ENCODE measurements at regions not wholly inside any gene's neighbourhood (a gene's known extent, or its start where the extent isn't known, plus 50 kb on each side); places are given as distances from the start of the nearest gene placed in this dataset.
"Not testable (repeated sequence)": the region's sequence is repeated elsewhere in the genome, so short reads cannot be mapped to it uniquely, and the experiment has no call there.

DNA sequence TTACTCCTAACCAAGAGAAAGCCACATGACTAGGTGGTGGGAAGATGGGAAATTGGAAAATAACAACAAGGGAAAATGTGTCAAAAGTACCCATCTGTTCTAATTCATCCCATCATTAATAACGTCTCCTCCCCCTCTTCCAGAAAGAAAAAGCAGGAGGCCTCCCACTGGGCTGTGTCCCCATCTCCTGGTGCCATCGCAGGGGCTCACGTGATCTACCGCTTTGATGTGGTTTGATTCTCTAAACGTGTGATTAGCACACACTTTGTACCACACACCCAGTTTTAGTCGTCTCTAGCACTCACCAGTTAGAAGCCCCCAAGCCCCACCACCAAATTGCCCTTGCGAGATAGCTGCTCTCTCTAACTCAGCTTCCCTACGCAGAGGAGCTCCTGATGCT lies 353.6 kb downstream of the RRAGC start:
- no peak for DNase-seq (ENCODE audit: low read depth in 2 of 2)

DNA sequence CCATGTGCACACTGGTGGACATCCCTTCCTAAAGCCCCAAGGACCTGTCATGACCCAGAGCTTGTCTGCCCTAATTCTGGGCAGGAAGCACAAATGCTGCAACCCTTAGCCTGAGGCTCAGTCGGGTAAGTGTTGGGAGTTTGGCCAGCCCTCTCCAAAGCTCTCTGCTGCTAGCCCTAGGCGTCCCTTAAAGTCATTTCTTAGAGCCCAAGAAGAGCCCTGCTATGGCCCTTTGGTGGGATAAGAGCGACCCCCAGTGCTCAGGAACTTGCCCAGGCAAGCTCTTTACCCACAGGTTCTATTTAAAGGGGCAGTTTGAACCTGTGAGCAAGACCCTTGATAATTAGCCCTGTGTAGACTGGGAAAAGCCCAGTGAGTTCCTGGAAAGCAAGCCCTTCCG lies 356.8 kb downstream of the RRAGC start:
- DNase-seq (ENCODE audit: low read depth in 2 of 2): no peak

DNA sequence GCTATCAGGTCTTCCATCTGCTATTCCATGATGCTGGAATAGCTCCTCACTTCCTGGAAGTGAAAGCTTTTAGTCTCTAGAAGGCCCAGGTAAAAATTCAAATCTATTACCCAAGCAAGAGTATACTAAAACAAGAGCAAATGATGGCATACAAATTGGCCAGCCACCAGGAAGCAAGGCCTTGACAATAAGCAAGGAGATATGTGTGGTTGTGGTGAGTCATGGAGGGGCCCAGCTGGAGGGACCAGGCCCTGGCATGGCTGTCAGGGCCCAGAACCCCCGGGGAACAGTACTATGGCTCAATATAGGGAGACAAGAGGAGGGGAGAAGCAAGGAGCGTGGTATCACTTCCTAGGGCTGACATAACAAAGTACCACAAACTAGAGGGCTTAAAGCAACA lies 358.7 kb downstream of the RRAGC start:
- no peak for DNase-seq (ENCODE audit: low read depth in 2 of 2)

DNA sequence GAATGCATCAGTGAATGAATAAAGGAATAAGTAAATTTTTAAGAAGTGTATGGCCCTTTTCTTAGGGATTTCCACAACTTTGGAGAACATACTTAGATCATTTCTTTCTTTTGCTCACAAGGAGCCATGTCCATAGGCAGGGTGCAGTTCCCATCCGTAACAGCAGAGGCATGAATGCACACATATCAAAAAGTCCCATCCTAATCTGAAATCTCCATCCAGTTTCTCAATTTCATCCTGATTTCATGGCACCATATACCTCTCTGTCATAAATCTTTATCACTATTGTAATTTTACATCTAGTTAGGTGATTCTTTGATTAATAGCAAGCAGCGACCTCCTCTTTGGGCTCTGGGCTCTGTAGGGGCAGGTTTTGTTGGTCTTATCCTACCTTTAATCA lies 359.2 kb downstream of the RRAGC start:
- DNase-seq (ENCODE audit: low read depth in 2 of 2): no peak

DNA sequence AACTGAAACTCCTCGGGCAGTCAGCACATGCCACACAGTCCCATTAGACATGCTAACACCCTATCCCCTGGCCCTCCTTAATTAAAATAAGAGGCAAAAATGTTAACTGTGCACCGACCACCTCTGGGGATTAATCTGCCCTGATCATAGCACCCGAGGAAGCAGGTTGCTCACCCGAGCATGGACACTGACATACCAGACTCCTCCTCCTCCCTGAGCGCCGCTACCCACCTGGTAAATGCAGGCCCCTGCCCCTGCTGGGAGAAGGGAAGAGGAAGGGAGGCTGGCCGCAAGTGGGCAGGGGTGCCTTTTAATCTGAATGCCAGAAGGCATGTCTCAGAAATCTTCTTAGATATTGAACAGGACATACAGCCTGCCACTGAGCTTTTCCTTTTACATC lies 360.9 kb downstream of the RRAGC start:
- no peak for DNase-seq (ENCODE audit: low read depth in 2 of 2)

DNA sequence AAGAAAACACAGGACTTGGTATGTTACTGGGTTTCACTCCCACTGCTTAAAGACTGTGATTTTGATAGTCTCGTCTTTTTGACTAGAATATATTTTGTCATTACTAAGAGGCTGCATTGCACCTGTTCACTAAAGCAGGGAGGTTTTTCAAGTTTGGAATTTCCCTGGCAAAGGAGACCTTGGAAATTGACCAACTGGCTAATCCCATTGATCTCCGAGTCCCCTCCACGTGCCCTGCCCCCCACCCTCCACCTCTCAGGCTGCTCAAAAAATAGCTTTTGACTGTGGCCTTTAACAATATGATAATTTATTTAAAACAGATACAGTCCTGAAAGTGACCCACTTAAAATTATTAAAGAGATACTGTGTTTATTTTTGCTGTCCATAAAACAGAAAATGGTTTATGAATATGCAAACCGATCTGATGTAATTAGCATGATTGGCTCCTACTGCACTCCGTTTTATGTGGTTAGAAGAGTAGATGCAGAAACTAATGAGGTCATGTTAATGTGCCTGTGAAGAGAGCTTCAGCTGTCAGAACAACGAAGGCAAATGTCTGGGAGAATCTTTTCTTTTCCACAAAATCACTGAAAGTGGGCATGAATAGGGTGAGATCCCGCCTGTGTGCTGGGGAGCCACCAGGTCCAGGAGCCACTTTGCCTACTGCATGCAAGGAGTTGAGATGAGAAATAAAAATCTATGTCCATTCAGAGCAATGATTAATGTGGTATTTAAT lies 361.5 kb downstream of the RRAGC start:
- no peak for DNase-seq (ENCODE audit: low read depth in 2 of 2)

DNA sequence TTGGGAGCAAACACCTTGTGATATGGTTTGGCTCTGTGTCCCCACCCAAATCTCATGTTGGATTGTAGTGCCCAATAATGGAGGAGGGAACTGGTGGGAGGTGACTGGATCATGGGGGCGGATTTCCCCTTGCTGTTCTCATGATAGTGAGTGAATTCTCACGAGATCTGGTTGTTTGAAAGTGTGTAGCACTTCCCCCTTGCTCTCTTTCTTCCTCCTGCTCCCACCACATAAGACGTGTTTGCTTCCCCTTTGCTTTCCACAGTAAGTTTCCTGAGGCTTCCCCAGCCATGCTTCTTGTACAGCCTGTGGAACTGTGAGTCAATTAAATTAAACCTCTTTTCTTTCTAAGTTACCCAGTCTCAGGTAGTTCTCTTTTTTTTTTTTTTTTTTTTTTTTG lies 366.3 kb downstream of the RRAGC start:
- not testable (repeated sequence) for DNase-seq (ENCODE audit: low read depth in 2 of 2)

DNA sequence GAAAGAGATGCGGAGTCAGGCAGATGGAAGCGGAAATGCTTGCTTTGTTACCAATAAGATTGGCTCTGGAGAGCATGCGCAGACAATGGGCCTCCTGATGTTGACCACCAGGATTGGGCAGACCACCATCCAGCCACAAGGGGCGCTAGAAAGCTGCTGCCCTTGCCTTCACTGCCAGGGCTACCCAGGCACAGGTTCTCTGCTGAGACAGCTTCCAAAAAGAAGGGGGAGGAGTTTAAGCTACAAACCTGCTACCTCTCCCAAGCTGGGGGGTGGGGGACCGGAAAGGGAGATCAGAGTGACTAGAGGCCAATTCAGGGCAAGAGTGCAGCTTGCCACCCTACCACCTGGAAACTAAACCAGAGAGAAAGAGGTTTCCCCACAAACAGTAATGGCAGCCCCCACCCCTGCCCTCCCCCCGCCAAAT lies 369.7 kb downstream of the RRAGC start:
- peak; percentile 26 to 40 for DNase-seq (ENCODE audit: low read depth in 2 of 2)

DNA sequence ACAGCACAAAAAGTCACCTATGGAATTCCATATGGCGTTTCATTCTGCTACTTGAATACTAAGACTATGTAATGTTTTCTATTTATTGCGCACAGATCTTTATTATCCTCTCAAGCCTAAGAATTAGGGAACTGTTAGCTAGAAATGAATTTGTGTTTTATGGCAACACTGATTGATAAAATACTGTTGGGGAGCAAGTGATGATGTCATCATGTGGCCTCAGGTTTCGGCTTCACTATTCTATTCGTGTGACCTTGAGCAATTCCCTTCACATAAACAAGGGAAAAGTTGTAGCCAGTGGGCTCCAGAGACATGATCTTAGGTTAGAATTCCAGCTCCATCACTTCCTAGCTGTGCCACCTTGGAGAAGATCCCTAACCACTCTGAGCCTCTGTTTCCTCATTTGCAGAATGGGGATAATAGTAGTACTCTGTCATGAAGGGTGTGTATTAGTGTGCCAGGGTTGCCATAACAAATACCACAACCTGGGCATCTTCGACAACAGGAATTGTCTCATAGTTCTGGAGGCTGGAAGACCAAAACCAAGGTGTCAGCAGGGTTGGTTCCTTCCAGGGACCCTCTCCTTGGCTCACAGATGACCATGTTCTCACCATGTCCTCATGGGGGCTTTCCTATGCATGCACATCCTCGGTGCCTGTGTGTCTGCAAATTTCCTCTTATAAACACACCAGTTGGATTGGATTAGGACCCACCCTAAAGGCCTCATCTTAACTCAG lies 371.2 kb downstream of the RRAGC start:
- DNase-seq (ENCODE audit: low read depth in 2 of 2): no peak

DNA sequence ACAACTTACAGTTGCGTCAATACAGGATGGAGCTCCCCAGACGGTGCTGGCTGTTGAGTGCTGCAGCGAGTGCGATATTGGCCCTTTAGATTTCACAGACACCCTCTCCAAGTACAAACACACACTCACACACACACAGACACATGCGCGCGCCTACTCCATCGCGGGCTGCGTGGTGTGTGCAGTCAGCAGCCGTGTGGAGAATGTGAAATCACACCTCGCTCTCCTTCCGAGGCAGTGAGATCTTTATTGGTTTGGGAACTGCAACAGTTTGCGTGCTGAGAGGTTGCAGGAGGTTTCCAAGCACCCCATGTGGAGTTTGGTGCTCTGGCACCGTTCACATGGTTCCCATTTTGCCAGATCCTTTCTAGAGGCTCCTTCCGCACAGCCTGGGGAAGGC lies 372.2 kb downstream of the RRAGC start:
- no peak for DNase-seq (ENCODE audit: low read depth in 2 of 2)

DNA sequence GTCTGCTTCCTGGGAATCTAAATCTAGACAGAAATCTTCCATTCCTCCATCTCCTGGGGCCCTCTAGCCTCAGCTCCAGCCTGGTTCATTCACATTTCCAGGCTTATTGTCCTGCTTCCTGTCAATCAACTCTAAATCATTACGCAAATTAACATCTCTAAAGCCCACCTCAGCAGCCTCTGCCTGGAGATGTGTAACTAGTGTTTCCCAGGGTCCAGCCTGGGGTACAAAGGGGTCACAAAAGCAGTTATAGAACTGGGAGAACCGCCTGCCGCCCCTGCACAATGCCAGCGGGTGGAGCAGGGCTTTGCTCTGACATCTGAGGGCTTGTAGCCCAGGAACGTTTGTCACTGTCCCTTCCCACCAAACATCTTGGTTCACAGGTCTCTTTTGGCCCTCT lies 373.5 kb downstream of the RRAGC start:
- no peak for DNase-seq (ENCODE audit: low read depth in 2 of 2)

DNA sequence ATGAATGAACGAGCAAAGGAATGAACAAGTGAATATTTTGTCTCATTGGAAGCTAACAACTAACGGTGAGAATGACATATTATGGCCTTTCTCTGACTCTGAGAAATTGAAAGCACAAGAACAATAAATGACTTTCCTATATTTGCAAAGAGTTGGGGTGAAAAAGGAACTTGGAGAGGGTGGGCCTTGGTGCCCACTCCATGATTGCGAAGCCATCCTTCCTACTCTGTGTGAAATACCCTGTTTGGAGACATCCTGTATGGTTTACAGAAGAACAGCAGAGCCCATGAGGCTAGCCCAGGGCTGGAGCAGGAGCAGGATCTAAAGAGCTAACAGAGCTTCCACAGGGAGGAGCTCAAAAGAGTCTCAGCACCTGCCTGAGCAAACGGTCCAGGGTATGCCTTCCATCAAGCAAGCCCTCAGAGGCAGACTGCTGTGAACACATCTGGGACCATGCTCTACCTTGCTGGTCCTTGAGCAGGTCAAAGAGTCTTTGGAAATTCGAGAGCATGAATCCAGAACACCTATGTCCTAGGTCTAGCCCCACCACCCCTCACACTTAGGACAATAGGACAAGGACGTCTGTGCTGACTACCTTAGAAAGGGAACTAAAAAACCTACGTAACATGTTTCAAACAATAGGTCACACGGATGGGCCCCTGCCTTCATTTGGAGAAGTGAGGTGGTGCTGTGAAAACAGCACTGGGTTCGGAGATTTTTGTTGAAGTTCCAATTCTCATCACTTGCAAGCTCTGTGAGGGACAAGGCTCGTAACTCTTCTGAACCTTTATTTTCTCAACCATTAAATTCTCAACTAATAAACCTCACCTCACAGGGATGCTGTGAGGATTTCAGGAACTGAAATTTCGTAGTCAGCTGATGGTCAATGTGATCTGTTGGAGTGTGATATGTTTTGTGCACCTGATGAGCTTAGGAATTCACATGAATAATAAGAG lies 377.4 kb downstream of the RRAGC start:
- DNase-seq (ENCODE audit: low read depth in 2 of 2): no peak

DNA sequence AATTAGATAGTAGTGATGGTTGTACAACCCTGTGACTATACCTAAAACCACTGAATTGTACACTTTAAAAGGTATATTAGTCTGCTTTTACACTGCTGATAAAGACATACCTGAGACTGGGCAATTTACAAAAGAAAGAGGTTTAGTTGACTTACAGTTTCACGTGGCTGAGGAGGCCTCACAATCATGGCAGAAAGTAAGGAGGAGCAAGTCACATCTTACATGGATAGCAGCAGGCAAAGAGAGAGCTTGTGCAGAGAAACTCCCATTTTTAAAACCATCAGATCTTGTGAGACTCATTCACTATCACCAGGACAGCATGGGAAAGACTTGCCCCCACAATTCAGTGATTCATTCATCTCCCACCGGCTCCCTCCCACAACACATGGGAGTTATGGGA lies 379.9 kb downstream of the RRAGC start:
- not testable (repeated sequence) for DNase-seq (ENCODE audit: low read depth in 2 of 2)

DNA sequence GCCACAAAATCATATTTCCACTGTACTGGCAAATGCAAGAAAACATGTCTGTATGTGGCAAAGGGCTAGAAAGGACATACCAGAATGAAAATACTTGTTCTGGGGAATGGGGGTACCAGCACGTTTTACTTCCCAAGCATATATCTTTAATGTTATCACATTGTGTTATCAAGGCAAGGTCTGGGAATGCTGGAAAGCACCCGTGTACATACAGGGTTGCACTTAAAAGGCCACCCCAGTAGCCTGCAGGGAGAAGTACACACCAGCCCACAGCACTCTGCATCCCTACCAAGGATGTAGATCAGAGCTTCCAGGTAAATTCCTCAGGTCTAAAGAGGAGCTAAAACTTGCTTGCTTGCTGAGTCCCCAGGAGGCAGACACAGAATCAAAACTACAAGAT lies 381.8 kb downstream of the RRAGC start:
- no peak for DNase-seq (ENCODE audit: low read depth in 2 of 2)

DNA sequence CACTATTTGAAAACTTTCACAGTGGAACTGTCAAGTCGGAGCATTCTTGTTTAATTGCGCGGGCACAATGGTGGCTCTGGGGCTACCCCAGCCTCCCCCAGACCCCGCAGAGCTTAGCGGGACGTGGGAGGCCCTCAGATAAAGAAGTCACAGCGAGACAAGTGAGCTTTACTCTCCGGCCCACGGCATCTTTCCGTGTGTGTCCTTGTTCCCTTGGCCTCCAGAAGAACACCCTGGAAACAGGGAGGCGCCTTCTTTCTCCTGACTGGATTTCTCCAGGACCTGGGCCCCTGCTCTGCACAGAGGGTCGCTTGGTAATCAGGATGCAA lies 382.8 kb downstream of the RRAGC start:
- DNase-seq (ENCODE audit: low read depth in 2 of 2): no peak

DNA sequence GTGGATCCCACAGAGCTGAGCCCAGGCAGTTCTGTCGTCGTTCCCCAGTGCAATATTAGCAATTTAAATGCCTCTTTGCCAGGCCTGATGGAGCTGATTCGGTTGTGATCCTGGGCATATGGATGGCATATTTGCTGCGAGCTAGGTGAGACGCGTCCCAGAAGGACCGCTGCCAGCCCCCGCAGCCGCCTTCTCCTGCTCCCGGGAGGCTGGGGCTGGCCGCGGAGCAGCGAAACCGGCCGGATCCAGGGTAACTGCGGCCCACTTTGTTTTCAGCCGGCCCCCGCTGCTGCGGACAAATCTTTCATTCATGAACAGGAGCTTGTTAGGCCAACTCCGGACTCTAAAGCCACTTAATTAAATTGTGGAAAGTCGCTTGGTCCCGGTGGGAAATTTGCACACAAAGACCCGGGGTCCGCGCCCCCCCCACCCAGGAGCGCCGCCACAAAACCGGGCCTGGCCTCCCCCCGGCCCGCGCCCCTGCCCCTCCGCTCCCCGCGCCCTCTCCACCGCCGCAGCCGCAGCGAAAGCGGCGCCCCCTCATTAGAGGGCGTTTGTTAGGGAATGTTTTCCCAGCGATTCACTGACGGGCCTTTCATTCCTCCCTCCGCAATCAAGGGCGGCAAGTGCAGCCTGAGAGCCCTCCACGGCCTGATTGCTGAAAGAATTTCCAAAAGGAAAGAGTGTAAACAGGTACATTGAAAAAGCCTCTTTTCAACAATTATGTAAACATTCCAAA lies 383.3 kb downstream of the RRAGC start:
- DNase-seq (ENCODE audit: low read depth in 2 of 2): no peak

DNA sequence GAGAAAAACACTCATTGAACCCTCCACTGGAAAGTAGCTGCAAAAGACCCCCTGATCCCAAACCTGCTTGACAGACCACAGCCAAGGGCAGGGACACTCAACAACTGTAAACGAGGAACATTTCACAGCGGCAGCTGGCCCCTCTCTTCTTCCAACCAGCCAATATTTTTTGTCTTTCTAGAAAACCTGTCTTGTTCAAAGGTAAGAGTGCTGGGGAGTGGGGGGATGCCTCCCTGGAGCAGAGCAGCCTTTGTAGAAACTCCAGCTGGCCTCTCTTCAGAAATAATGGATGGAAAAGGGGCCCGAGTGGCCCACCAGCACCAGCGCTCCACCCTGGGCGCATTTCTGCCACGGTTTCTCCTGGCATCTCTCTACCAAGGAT lies 384.0 kb downstream of the RRAGC start:
- no peak for DNase-seq (ENCODE audit: low read depth in 2 of 2)

DNA sequence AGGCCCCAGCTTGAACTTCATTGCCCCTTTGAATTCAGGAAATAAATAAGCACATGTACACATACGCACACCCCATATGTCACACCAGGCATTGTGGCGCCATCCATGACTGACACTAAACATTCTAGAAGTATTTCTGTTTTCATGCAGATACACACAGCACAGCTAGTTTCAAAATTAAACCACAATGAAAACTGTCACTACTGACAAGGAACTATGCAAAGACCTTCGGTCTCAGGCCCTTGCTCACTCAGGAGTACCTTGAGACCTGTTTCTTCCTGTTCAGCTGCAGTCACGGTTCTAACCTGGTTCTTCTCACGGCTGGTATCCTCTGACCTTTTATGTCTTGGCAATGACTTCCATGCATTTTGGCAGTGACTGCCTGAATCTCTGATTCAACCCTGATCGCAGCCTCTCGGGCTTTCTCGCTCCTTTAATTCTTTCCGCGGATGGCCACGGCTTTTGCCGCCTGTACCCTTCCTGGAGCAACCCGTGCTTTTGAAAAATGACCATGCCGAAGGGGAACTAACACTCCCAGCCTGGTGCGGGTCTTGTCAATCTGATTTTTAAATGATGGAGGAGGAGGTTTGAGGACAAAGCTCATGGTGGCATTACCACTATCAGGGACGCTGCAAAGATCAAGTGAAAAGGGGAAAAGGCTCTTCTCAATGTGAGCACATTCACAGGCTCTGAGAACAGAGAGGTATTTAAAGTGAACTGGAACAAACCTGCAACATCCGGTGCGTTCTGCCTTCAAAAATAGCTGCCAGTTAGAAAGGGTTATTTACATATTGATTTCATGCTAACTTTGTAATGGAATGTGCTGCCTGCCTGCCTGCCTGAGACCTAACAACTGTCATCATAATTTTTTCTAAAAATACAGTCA lies 384.6 kb downstream of the RRAGC start:
- no peak for DNase-seq (ENCODE audit: low read depth in 2 of 2)

DNA sequence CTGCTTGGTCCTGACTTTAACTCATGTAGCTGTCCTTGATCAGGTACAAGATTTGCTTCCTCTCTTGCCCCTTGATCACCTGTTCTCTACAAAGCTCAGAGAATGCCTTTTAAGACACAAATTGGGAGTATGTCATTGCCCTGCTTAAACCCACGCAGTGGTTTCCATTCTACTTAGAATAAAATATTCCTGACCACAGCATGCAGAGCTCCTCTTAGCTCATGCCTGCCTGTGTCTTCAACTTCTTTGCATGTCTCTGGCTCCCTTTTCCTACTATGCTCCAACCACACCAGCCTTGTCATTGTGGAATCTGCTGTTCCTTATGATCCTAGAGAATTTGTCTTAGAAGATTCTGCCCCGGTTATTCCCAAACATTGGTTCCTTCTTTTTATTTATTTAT lies 393.1 kb downstream of the RRAGC start:
- DNase-seq (ENCODE audit: low read depth in 2 of 2): no peak

DNA sequence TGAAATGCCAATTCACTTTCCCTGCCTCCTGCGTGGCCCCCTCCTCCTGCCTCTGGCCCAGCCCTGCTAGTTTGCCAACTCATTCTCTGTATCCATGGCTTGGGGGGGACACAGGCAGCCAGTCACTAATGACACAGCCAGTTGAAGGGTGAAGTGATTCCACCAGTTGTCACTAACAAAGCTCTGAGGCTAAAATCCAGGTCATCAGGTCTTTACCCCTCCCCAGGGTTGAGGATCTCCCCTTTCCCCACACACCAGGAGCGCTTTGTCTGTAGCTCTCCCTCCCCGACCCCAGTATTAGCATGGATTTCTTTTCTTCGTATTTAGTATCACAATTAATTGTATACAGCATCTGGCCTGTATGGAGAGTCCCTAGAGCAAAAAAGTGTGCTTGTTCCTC lies 394.1 kb downstream of the RRAGC start:
- no peak for DNase-seq (ENCODE audit: low read depth in 2 of 2)

Data from stimulated activated CD4-positive, alpha-beta T cell treated with anti-CD3 and anti-CD28 coated beads, Interleukin-15, amount 100 ng/mL, for 48 hours (primary cell).